HUES48 (cell line): ENCODE measurements at regions not wholly inside any gene's neighbourhood (a gene's known extent, or its start where the extent isn't known, plus 50 kb on each side); places are given as distances from the start of the nearest gene placed in this dataset.

ENCODE experiments used
- H3K27ac ChIP-seq: one replicate; pipeline ENCODE4 v1.7.0; 2013; ENCODE audit warnings: low read depth, low read length, inconsistent platforms
- H3K27me3 ChIP-seq: 2 replicates; pipeline ENCODE4 v1.6.1; 2013; ENCODE audit warnings: mild to moderate bottlenecking, low read length; ENCODE audit not compliant: control insufficient read depth, insufficient read depth
- H3K36me3 ChIP-seq: 2 replicates; pipeline ENCODE4 v1.6.1; 2013; ENCODE audit warnings: low read length; ENCODE audit not compliant: control insufficient read depth, insufficient read depth
- H3K4me1 ChIP-seq: 2 replicates; pipeline ENCODE4 v1.6.1; 2013; ENCODE audit warnings: mild to moderate bottlenecking, low read length; ENCODE audit not compliant: control insufficient read depth, insufficient read depth
- H3K4me3 ChIP-seq: 2 replicates; pipeline ENCODE4 v1.5.1; 2013; ENCODE audit warnings: mild to moderate bottlenecking, low read depth, low read length
- H3K9ac ChIP-seq: 2 replicates; pipeline ENCODE4 v1.6.1; 2013; ENCODE audit warnings: mild to moderate bottlenecking, low read depth, low read length, moderate library complexity
- H3K9me3 ChIP-seq: 2 replicates; pipeline ENCODE4 v1.6.1; 2013; ENCODE audit warnings: low read length; ENCODE audit not compliant: control insufficient read depth, insufficient read depth

- no peaks in the 10 kb centered on the region for H3K36me3 ChIP-seq
- no peak overlapping the region for H3K27ac ChIP-seq
- H3K4me3 ChIP-seq = no peak overlapping the region
- H3K4me1 ChIP-seq = no peaks in the 10 kb centered on the region
- H3K9ac ChIP-seq = no peak overlapping the region
- H3K27me3 ChIP-seq = no peaks in the 10 kb centered on the region
- no peaks in the 10 kb centered on the region for H3K9me3 ChIP-seq
These were observed 556.3 kb downstream of the LTN1 start for GRCh38 chr21:28436286-28436932.

- Histone ChIP-seq H3K4me3 (no peak overlapping the region), H3K4me1 (no peaks in the 10 kb centered on the region), H3K9me3 (no peaks in the 10 kb centered on the region), H3K9ac (no peak overlapping the region), H3K27ac (no peak overlapping the region), H3K27me3 (no peaks in the 10 kb centered on the region), H3K36me3 (no peaks in the 10 kb centered on the region)
These were observed 561.0 kb downstream of the LTN1 start for GRCh38 chr21:28431527-28432200.

GRCh38 chr21:28431022-28431421 lies 561.7 kb downstream of the LTN1 start:
- Histone ChIP-seq H3K27me3 (no peaks in the 10 kb centered on the region), H3K27ac (no peak overlapping the region), H3K36me3 (no peaks in the 10 kb centered on the region), H3K9me3 (no peaks in the 10 kb centered on the region), H3K4me3 (no peak overlapping the region), H3K4me1 (no peaks in the 10 kb centered on the region), H3K9ac (no peak overlapping the region)

- Histone ChIP-seq H3K4me3 (no peak overlapping the region), H3K27me3 (no peaks in the 10 kb centered on the region), H3K4me1 (no peaks in the 10 kb centered on the region), H3K9ac (no peak overlapping the region), H3K27ac (no peak overlapping the region), H3K9me3 (no peaks in the 10 kb centered on the region), H3K36me3 (no peaks in the 10 kb centered on the region)
These were observed 563.5 kb downstream of the LTN1 start for GRCh38 chr21:28429161-28429560.

GRCh38 chr21:28427394-28428022 lies 565.2 kb downstream of the LTN1 start:
- Histone ChIP-seq H3K4me3 (no peak overlapping the region), H3K27ac (no peak overlapping the region), H3K9me3 (no peaks in the 10 kb centered on the region), H3K27me3 (no peaks in the 10 kb centered on the region), H3K4me1 (no peaks in the 10 kb centered on the region), H3K9ac (no peak overlapping the region), H3K36me3 (no peaks in the 10 kb centered on the region)

- Histone ChIP-seq H3K9me3 (no peaks in the 10 kb centered on the region), H3K4me1 (no peaks in the 10 kb centered on the region), H3K27ac (no peak overlapping the region), H3K36me3 (no peaks in the 10 kb centered on the region), H3K27me3 (no peaks in the 10 kb centered on the region), H3K9ac (no peak overlapping the region), H3K4me3 (no peak overlapping the region)
These were observed 566.1 kb downstream of the LTN1 start for GRCh38 chr21:28426545-28426944.

- H3K9ac ChIP-seq = no peak overlapping the region
- no peak overlapping the region for H3K4me3 ChIP-seq
- H3K27me3 ChIP-seq = no peaks in the 10 kb centered on the region
- H3K9me3 ChIP-seq = no peaks in the 10 kb centered on the region
- no peak overlapping the region for H3K27ac ChIP-seq
- H3K4me1 ChIP-seq = no peaks in the 10 kb centered on the region
- H3K36me3 ChIP-seq = no peaks in the 10 kb centered on the region
These were observed 569.0 kb downstream of the LTN1 start for GRCh38 chr21:28423521-28424190.

GRCh38 chr21:28421716-28422524 lies 570.8 kb downstream of the LTN1 start:
- Histone ChIP-seq H3K4me1 (no peaks in the 10 kb centered on the region), H3K36me3 (no peaks in the 10 kb centered on the region), H3K27me3 (no peaks in the 10 kb centered on the region), H3K4me3 (no peak overlapping the region), H3K9me3 (no peaks in the 10 kb centered on the region), H3K9ac (no peak overlapping the region), H3K27ac (no peak overlapping the region)

GRCh38 chr21:28419811-28420210 lies 572.9 kb downstream of the LTN1 start:
- H3K27me3 ChIP-seq = no peaks in the 10 kb centered on the region
- no peaks in the 10 kb centered on the region for H3K4me1 ChIP-seq
- H3K36me3 ChIP-seq = no peaks in the 10 kb centered on the region
- H3K9me3 ChIP-seq = no peaks in the 10 kb centered on the region
- H3K27ac ChIP-seq = no peak overlapping the region
- no peak overlapping the region for H3K4me3 ChIP-seq
- no peak overlapping the region for H3K9ac ChIP-seq

GRCh38 chr21:28418726-28419514 lies 573.8 kb downstream of the LTN1 start:
- no peaks in the 10 kb centered on the region for H3K36me3 ChIP-seq
- H3K27ac ChIP-seq = no peak overlapping the region
- no peak overlapping the region for H3K4me3 ChIP-seq
- no peak overlapping the region for H3K9ac ChIP-seq
- no peaks in the 10 kb centered on the region for H3K27me3 ChIP-seq
- no peaks in the 10 kb centered on the region for H3K9me3 ChIP-seq
- no peaks in the 10 kb centered on the region for H3K4me1 ChIP-seq
